Pancreas (tissue), 10 donors: ENCODE measurements at regions not wholly inside any gene's neighbourhood (a gene's known extent, or its start where the extent isn't known, plus 50 kb on each side); places are given as distances from the start of the nearest gene placed in this dataset.

Source experiments
- ATAC-seq, 4 donors: fragments of 200-7000 bp; cut with Tn5 transposase; one replicate each; pipeline versions ENCODE4 v1.8.0 to v1.9.1; 2020; ENCODE audit warnings: mild to moderate bottlenecking in 4 of 4, moderate library complexity in 4 of 4
- DNase-seq, 6 donors: peaks; one replicate each; pipeline ENCODE4 v3.0.0-alpha.2; 2020
- FAIRE-seq: peaks from 2 replicates; lab custom pipeline; 2012; peaks lifted over from hg19 to GRCh38; lab: Jason Lieb, UNC
- H3K27ac ChIP-seq, 4 donors: fragments of 200-600 bp; sonication (generic); 1 replicate in 3 of 4; 2 replicates in 1 of 4; pipeline versions ENCODE4 v1.5.0 to v1.8.0; 2020
- H3K27me3 ChIP-seq, 4 donors: fragments of 200-600 bp; one replicate each; pipeline ENCODE4 v1.8.0; 2021
- H3K36me3 ChIP-seq, 3 donors: fragments of 200-600 bp; sonication (generic) in 1 of 3; one replicate each; pipeline versions ENCODE4 v1.5.0 to v1.8.0; 2020 to 2021
- H3K4me1 ChIP-seq, 3 donors: fragments of 200-600 bp; one replicate each; pipeline ENCODE4 v1.8.0; 2021
- H3K4me3 ChIP-seq, 4 donors: fragments of 200-600 bp; sonication (generic) in 2 of 4; one replicate each; pipeline versions ENCODE4 v1.5.0 to v1.8.0; 2020 to 2021
- H3K9me3 ChIP-seq, 4 donors: fragments of 200-600 bp; one replicate each; pipeline ENCODE4 v1.8.0; 2021
- CTCF ChIP-seq, 4 donors: fragments of 200-600 bp; sonication (generic) in 3 of 4; IDR thresholded peaks; one replicate each; pipeline versions ENCODE4 v1.5.0 to v1.8.0; 2021; ENCODE audit warnings: antibody characterized with exemption in 4 of 4
- WGBS, 2 donors: extraction: QIAGEN DNeasy Blood & Tissue Kit; methylation state at CpG; one replicate each; pipeline ENCODE4 v1.1.7; 2013; 5-methylcytosine and 5-hydroxymethylcytosine counted together
- intact Hi-C, 3 donors: fragments of 100-400 bp; cut with DNase I; formaldehyde crosslinking; loops; one replicate each; pipeline versions ENCODE4 v1.11.1 to v1.14.2; 2022
- donor health status: healthy with polysubstance abuse.
- donor health status: DM: no; HTN: no; CAD: no; lungs with moderate emphysema.
- donor health status: DM: no; HTN: no; CAD: no.
- donor health status: control.
- donor health status: control.
- donor health status: Bipolar disorder and iron deficiency.
- donor health status: DM: yes; HTN: yes; CAD: no.
- donor health status: DM: no; HTN: no; CAD: no.
- donor health status: DM: no; HTN: no; CAD: no.
- donor health status: DM: yes; HTN: yes; CAD: no.

- Histone ChIP-seq H3K27me3 (no peaks in the 10 kb centered on the region), H3K36me3 (no peaks in the 10 kb centered on the region), H3K4me1 (peaks cover under 1 to 7% (median 2%) of the 10 kb centered on the region in 3 donors), H3K4me3 (no peak overlapping the region), H3K9me3 (no peaks in the 10 kb centered on the region), H3K27ac (no peak overlapping the region)
- intact Hi-C loops = no loop called here
- no peak for TF ChIP-seq CTCF (IDR thresholded peaks at IDR 0.05)
- FAIRE-seq = no peak
- no peak for ATAC-seq
- no peak for DNase-seq
Measured at GRCh38 chr20:10855778-10856177, 182.0 kb upstream of the JAG1 start.

GRCh38 chr20:10856237-10857015 lies 182.6 kb upstream of the JAG1 start:
- intact Hi-C loops = no loop called here
- WGBS, 2 donors = 69% methylated on average over 1 of the region's 1 CpG
- Histone ChIP-seq H3K9me3 (no peaks in the 10 kb centered on the region), H3K36me3 (no peaks in the 10 kb centered on the region), H3K4me1 (peaks cover 7 to 11% (median 8%) of the 10 kb centered on the region in 3 donors), H3K27me3 (no peaks in the 10 kb centered on the region), H3K27ac (no peak overlapping the region), H3K4me3 (no peak overlapping the region)
- ATAC-seq (peak in 3 of 4 donors; percentile 16 to 61 (median 45)), DNase-seq (no peak), FAIRE-seq (no peak)
- TF ChIP-seq CTCF (IDR thresholded peaks at IDR 0.05) = no peak

GRCh38 chr20:10857352-10858070 lies 183.7 kb upstream of the JAG1 start:
- FAIRE-seq (no peak), DNase-seq (peak in 2 of 6 donors; percentile 29 to 67), ATAC-seq (peak; percentile 75 to 92 (median 82))
- Histone ChIP-seq H3K9me3 (no peaks in the 10 kb centered on the region), H3K27me3 (no peaks in the 10 kb centered on the region), H3K4me1 (peaks cover 13 to 20% (median 14%) of the 10 kb centered on the region in 3 donors), H3K27ac (peak overlapping the region in 2 of 4 donors; percentile 25 to 55), H3K36me3 (no peaks in the 10 kb centered on the region), H3K4me3 (no peak overlapping the region)
- WGBS, 2 donors = 60 to 62% methylated on average over 6 of the region's 6 CpGs
- TF ChIP-seq CTCF (IDR thresholded peaks at IDR 0.05) = no peak
- intact Hi-C loops = no loop called here

- no peak for ATAC-seq
Measured at GRCh38 chr20:10861090-10861489, 187.3 kb upstream of the JAG1 start.

More at GRCh38 chr20:10861090-10861489, 187.3 kb upstream of the JAG1 start:
- no peaks in the 10 kb centered on the region for H3K27me3 ChIP-seq
- peak overlapping the region in 2 of 4 donors; percentile 1 to 27 for H3K27ac ChIP-seq
- H3K9me3 ChIP-seq = no peaks in the 10 kb centered on the region
- DNase-seq = no peak
- WGBS, 2 donors = 89 to 97% methylated on average over 2 of the region's 2 CpGs
- no peak for FAIRE-seq
- H3K4me3 ChIP-seq = no peak overlapping the region
- intact Hi-C loops = no loop called here
- no peak for TF ChIP-seq CTCF (IDR thresholded peaks at IDR 0.05)
- no peaks in the 10 kb centered on the region for H3K36me3 ChIP-seq
- H3K4me1 ChIP-seq = peaks cover 28 to 45% (median 37%) of the 10 kb centered on the region in 3 donors
